ENCODE measurements at regions not wholly inside any gene's neighbourhood (a gene's known extent, or its start where the extent isn't known, plus 50 kb on each side); places are given as distances from the start of the nearest gene placed in this dataset.

- Histone ChIP-seq H3K27me3 (ENCODE audit: insufficient read depth, low read length) (no peaks in the 10 kb centered on the region), H3K27ac (ENCODE audit: low read depth, low read length) (no peak overlapping the region), H3K36me3 (ENCODE audit: insufficient read depth, low read length) (no peaks in the 10 kb centered on the region), H3K79me2 (ENCODE audit: control insufficient read depth, insufficient read depth, low read length, unreplicated experiment) (no peaks in the 10 kb centered on the region), H2AFZ (ENCODE audit: low read length, unreplicated experiment) (no peak overlapping the region), H3K4me3 (ENCODE audit: low read depth, low read length) (no peak overlapping the region), H3K4me1 (ENCODE audit: control insufficient read depth, insufficient read depth, low read length, unreplicated experiment) (no peaks in the 10 kb centered on the region)
Measured at GRCh38 chr15:96553451-96553850, 223.0 kb downstream of the NR2F2 start.

- Histone ChIP-seq H3K79me2 (ENCODE audit: control insufficient read depth, insufficient read depth, low read length, unreplicated experiment) (no peaks in the 10 kb centered on the region), H3K36me3 (ENCODE audit: insufficient read depth, low read length) (no peaks in the 10 kb centered on the region), H3K4me1 (ENCODE audit: control insufficient read depth, insufficient read depth, low read length, unreplicated experiment) (no peaks in the 10 kb centered on the region), H3K27ac (ENCODE audit: low read depth, low read length) (no peak overlapping the region), H3K27me3 (ENCODE audit: insufficient read depth, low read length) (no peaks in the 10 kb centered on the region), H3K4me3 (ENCODE audit: low read depth, low read length) (no peak overlapping the region), H2AFZ (ENCODE audit: low read length, unreplicated experiment) (no peak overlapping the region)
Measured at GRCh38 chr15:96553931-96554330, 223.4 kb downstream of the NR2F2 start.

- no peak overlapping the region for H3K4me3 ChIP-seq (ENCODE audit: low read depth, low read length)
- H3K27ac ChIP-seq (ENCODE audit: low read depth, low read length) = no peak overlapping the region
- H3K4me1 ChIP-seq (ENCODE audit: control insufficient read depth, insufficient read depth, low read length, unreplicated experiment) = no peaks in the 10 kb centered on the region
- no peaks in the 10 kb centered on the region for H3K27me3 ChIP-seq (ENCODE audit: insufficient read depth, low read length)
- no peaks in the 10 kb centered on the region for H3K79me2 ChIP-seq (ENCODE audit: control insufficient read depth, insufficient read depth, low read length, unreplicated experiment)
- no peaks in the 10 kb centered on the region for H3K36me3 ChIP-seq (ENCODE audit: insufficient read depth, low read length)
- H2AFZ ChIP-seq (ENCODE audit: low read length, unreplicated experiment) = no peak overlapping the region
Measured at GRCh38 chr15:96554541-96554940, 224.0 kb downstream of the NR2F2 start.

GRCh38 chr15:96559087-96559486 is 228.6 kb downstream of the NR2F2 start:
- no peaks in the 10 kb centered on the region for H3K4me1 ChIP-seq (ENCODE audit: control insufficient read depth, insufficient read depth, low read length, unreplicated experiment)
- H3K36me3 ChIP-seq (ENCODE audit: insufficient read depth, low read length) = no peaks in the 10 kb centered on the region
- no peak overlapping the region for H3K4me3 ChIP-seq (ENCODE audit: low read depth, low read length)
- no peak overlapping the region for H2AFZ ChIP-seq (ENCODE audit: low read length, unreplicated experiment)
- H3K27me3 ChIP-seq (ENCODE audit: insufficient read depth, low read length) = no peaks in the 10 kb centered on the region
- no peak overlapping the region for H3K27ac ChIP-seq (ENCODE audit: low read depth, low read length)
- no peaks in the 10 kb centered on the region for H3K79me2 ChIP-seq (ENCODE audit: control insufficient read depth, insufficient read depth, low read length, unreplicated experiment)

- no peak overlapping the region for H2AFZ ChIP-seq (ENCODE audit: low read length, unreplicated experiment)
- H3K36me3 ChIP-seq (ENCODE audit: insufficient read depth, low read length) = no peaks in the 10 kb centered on the region
- H3K27me3 ChIP-seq (ENCODE audit: insufficient read depth, low read length) = no peaks in the 10 kb centered on the region
- H3K79me2 ChIP-seq (ENCODE audit: control insufficient read depth, insufficient read depth, low read length, unreplicated experiment) = no peaks in the 10 kb centered on the region
- no peaks in the 10 kb centered on the region for H3K4me1 ChIP-seq (ENCODE audit: control insufficient read depth, insufficient read depth, low read length, unreplicated experiment)
- no peak overlapping the region for H3K4me3 ChIP-seq (ENCODE audit: low read depth, low read length)
- H3K27ac ChIP-seq (ENCODE audit: low read depth, low read length) = no peak overlapping the region
Measured at GRCh38 chr15:96559631-96560030, 229.1 kb downstream of the NR2F2 start.

GRCh38 chr15:96560246-96560895 is 229.9 kb downstream of the NR2F2 start:
- Histone ChIP-seq H3K4me3 (ENCODE audit: low read depth, low read length) (no peak overlapping the region), H2AFZ (ENCODE audit: low read length, unreplicated experiment) (no peak overlapping the region), H3K4me1 (ENCODE audit: control insufficient read depth, insufficient read depth, low read length, unreplicated experiment) (no peaks in the 10 kb centered on the region), H3K27me3 (ENCODE audit: insufficient read depth, low read length) (no peaks in the 10 kb centered on the region), H3K36me3 (ENCODE audit: insufficient read depth, low read length) (no peaks in the 10 kb centered on the region), H3K79me2 (ENCODE audit: control insufficient read depth, insufficient read depth, low read length, unreplicated experiment) (no peaks in the 10 kb centered on the region), H3K27ac (ENCODE audit: low read depth, low read length) (no peak overlapping the region)

- Histone ChIP-seq H2AFZ (ENCODE audit: low read length, unreplicated experiment) (no peak overlapping the region), H3K36me3 (ENCODE audit: insufficient read depth, low read length) (no peaks in the 10 kb centered on the region), H3K27ac (ENCODE audit: low read depth, low read length) (no peak overlapping the region), H3K27me3 (ENCODE audit: insufficient read depth, low read length) (no peaks in the 10 kb centered on the region), H3K79me2 (ENCODE audit: control insufficient read depth, insufficient read depth, low read length, unreplicated experiment) (no peaks in the 10 kb centered on the region), H3K4me3 (ENCODE audit: low read depth, low read length) (no peak overlapping the region), H3K4me1 (ENCODE audit: control insufficient read depth, insufficient read depth, low read length, unreplicated experiment) (no peaks in the 10 kb centered on the region)
Measured at GRCh38 chr15:96561593-96561992, 231.1 kb downstream of the NR2F2 start.

- Histone ChIP-seq H3K36me3 (ENCODE audit: insufficient read depth, low read length) (no peaks in the 10 kb centered on the region), H3K79me2 (ENCODE audit: control insufficient read depth, insufficient read depth, low read length, unreplicated experiment) (no peaks in the 10 kb centered on the region), H3K27ac (ENCODE audit: low read depth, low read length) (no peak overlapping the region)
Measured at GRCh38 chr15:96564546-96564945, 234.0 kb downstream of the NR2F2 start.

GRCh38 chr15:96565266-96565665 is 234.8 kb downstream of the NR2F2 start:
- Histone ChIP-seq H3K27me3 (ENCODE audit: insufficient read depth, low read length) (no peaks in the 10 kb centered on the region), H3K36me3 (ENCODE audit: insufficient read depth, low read length) (no peaks in the 10 kb centered on the region), H3K79me2 (ENCODE audit: control insufficient read depth, insufficient read depth, low read length, unreplicated experiment) (no peaks in the 10 kb centered on the region), H3K4me1 (ENCODE audit: control insufficient read depth, insufficient read depth, low read length, unreplicated experiment) (no peaks in the 10 kb centered on the region), H3K27ac (ENCODE audit: low read depth, low read length) (no peak overlapping the region), H2AFZ (ENCODE audit: low read length, unreplicated experiment) (no peak overlapping the region), H3K4me3 (ENCODE audit: low read depth, low read length) (no peak overlapping the region)

More at GRCh38 chr15:96564546-96564945, 234.0 kb downstream of the NR2F2 start:
- Histone ChIP-seq H3K4me3 (ENCODE audit: low read depth, low read length) (no peak overlapping the region), H3K27me3 (ENCODE audit: insufficient read depth, low read length) (no peaks in the 10 kb centered on the region), H3K4me1 (ENCODE audit: control insufficient read depth, insufficient read depth, low read length, unreplicated experiment) (no peaks in the 10 kb centered on the region), H2AFZ (ENCODE audit: low read length, unreplicated experiment) (no peak overlapping the region)

- Histone ChIP-seq H3K4me3 (ENCODE audit: low read depth, low read length) (no peak overlapping the region), H2AFZ (ENCODE audit: low read length, unreplicated experiment) (no peak overlapping the region), H3K27ac (ENCODE audit: low read depth, low read length) (no peak overlapping the region), H3K27me3 (ENCODE audit: insufficient read depth, low read length) (no peaks in the 10 kb centered on the region), H3K4me1 (ENCODE audit: control insufficient read depth, insufficient read depth, low read length, unreplicated experiment) (no peaks in the 10 kb centered on the region), H3K79me2 (ENCODE audit: control insufficient read depth, insufficient read depth, low read length, unreplicated experiment) (no peaks in the 10 kb centered on the region), H3K36me3 (ENCODE audit: insufficient read depth, low read length) (no peaks in the 10 kb centered on the region)
Measured at GRCh38 chr15:96574782-96575181, 244.3 kb downstream of the NR2F2 start.

GRCh38 chr15:96576596-96576995 is 246.1 kb downstream of the NR2F2 start:
- Histone ChIP-seq H3K4me1 (ENCODE audit: control insufficient read depth, insufficient read depth, low read length, unreplicated experiment) (no peaks in the 10 kb centered on the region), H3K36me3 (ENCODE audit: insufficient read depth, low read length) (no peaks in the 10 kb centered on the region), H2AFZ (ENCODE audit: low read length, unreplicated experiment) (no peak overlapping the region), H3K27me3 (ENCODE audit: insufficient read depth, low read length) (no peaks in the 10 kb centered on the region), H3K79me2 (ENCODE audit: control insufficient read depth, insufficient read depth, low read length, unreplicated experiment) (no peaks in the 10 kb centered on the region), H3K27ac (ENCODE audit: low read depth, low read length) (no peak overlapping the region), H3K4me3 (ENCODE audit: low read depth, low read length) (no peak overlapping the region)
